Caco-2 (cell line): ENCODE measurements at regions not wholly inside any gene's neighbourhood (a gene's known extent, or its start where the extent isn't known, plus 50 kb on each side); places are given as distances from the start of the nearest gene placed in this dataset.

ENCODE experiments used
- BruUV-seq: library from RNA; stranded (reverse); fragments of 400-500 nt; replicated peaks from 2 replicates; lab custom pipeline; 2021; lab: Mats Ljungman, UMichigan
- CTCF ChIA-PET: fragments of 300-600 bp; sonication (Branson Sonifier 250); formaldehyde crosslinking; loops from one replicate; lab custom pipeline; 2022; ENCODE audit warnings: antibody characterized with exemption; lab: Charles Lee
- POLR2A ChIA-PET: fragments of 300-600 bp; sonication (Branson Sonifier 250); formaldehyde crosslinking; loops from one replicate; lab custom pipeline; 2022; ENCODE audit warnings: antibody characterized with exemption; lab: Charles Lee
- DNase-seq, 2 experiments: peaks; one replicate each; pipeline versions ENCODE4 v3.0.0 to v3.0.0-alpha.2; 2020 to 2022
- H3K27me3 ChIP-seq: replicated peaks from 2 replicates; pipeline ENCODE4 v1.6.0; 2011; ENCODE audit warnings: low read length; ENCODE audit not compliant: control insufficient read depth, insufficient read depth
- H3K36me3 ChIP-seq: 2 replicates; pipeline ENCODE4 v1.5.1; 2011; ENCODE audit warnings: low read length; ENCODE audit not compliant: control insufficient read depth, insufficient read depth
- H3K4me1 ChIP-seq: fragments of 250-450 bp; sonication (Bioruptor Pico); 2 replicates; pipeline ENCODE4 v1.5.1; 2020; ENCODE audit warnings: mild to moderate bottlenecking
- H3K4me3 ChIP-seq: 2 replicates; pipeline ENCODE4 v1.5.1; 2011; ENCODE audit warnings: low read depth, mild to moderate bottlenecking, control low read depth, low read length
- H3K9me3 ChIP-seq: fragments of 250-450 bp; sonication (Bioruptor Pico); 2 replicates; pipeline ENCODE4 v1.5.1; 2020; ENCODE audit warnings: mild to moderate bottlenecking, moderate library complexity
- H3K27ac Mint-ChIP-seq: one replicate; pipeline ENCODE4 v1.8.0; 2022; ENCODE audit warnings: mixed read lengths; ENCODE audit not compliant: unreplicated experiment
- H3K27me3 Mint-ChIP-seq: one replicate; pipeline ENCODE4 v1.8.0; 2022; ENCODE audit warnings: mixed read lengths; ENCODE audit not compliant: insufficient read depth, unreplicated experiment
- H3K36me3 Mint-ChIP-seq: one replicate; pipeline ENCODE4 v1.8.0; 2022; ENCODE audit warnings: mild to moderate bottlenecking, mixed read lengths; ENCODE audit not compliant: insufficient read depth, unreplicated experiment
- H3K4me1 Mint-ChIP-seq: one replicate; pipeline ENCODE4 v1.8.0; 2022; ENCODE audit warnings: low read depth, mixed read lengths; ENCODE audit not compliant: unreplicated experiment
- H3K4me3 Mint-ChIP-seq: one replicate; pipeline ENCODE4 v1.8.0; 2022; ENCODE audit warnings: mild to moderate bottlenecking, moderate library complexity, mixed read lengths; ENCODE audit not compliant: unreplicated experiment
- H3K9me3 Mint-ChIP-seq: one replicate; pipeline ENCODE4 v1.8.0; 2022; ENCODE audit warnings: mixed read lengths; ENCODE audit not compliant: unreplicated experiment
- intact Hi-C: fragments of 100-400 bp; cut with micrococcal nuclease; formaldehyde crosslinking; loops from one replicate; pipeline ENCODE4 v1.10.0; 2022; ENCODE audit not compliant: unreplicated experiment
- TF ChIP-seq, protein P1 (sequence below), 2 experiments: fragments of 200-600 bp in 1 of 2; IDR thresholded peaks; 1 replicate in 1 of 2; 2 replicates in 1 of 2; pipeline versions ENCODE4 v1.5.1 to v1.8.0; 2011 to 2022; ENCODE audit warnings: antibody characterized with exemption in 1 of 2, control low read depth in 1 of 2, inconsistent platforms in 1 of 2, low read depth in 1 of 2, low read length in 1 of 2, mild to moderate bottlenecking in 1 of 2, moderate library complexity in 1 of 2; ENCODE audit not compliant: insufficient read depth in 1 of 2, severe bottlenecking in 1 of 2, unreplicated experiment in 1 of 2

DNA sequence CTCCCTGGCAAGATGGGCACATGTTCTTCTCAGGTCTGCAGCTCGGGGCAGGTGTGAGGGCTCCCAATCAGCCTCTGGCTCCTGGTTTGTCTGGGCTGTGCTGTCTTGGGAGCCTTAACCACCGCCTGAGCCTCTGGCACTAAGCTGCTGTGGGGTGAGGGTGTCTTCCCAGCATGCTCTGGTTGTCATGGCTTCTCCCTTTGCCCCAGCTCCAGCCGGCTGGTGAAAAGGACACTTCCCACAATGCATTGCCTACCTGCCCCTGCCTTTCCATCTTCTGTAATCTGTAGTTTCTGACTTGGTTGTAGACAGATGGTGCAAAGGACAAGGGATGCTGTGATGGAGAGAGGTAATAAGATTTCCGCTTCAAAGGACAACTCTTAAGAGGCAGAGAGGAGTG lies 295.3 kb downstream of the TLE3 start:
- Mint-ChIP-seq H3K4me1 (no peaks in the 10 kb centered on the region), H3K4me3 (no peak overlapping the region), H3K36me3 (no peaks in the 10 kb centered on the region), H3K27ac (no peak overlapping the region), H3K27me3 (peaks cover 15% of the 10 kb centered on the region), H3K9me3 (no peaks in the 10 kb centered on the region)
- intact Hi-C loops: no loop called here
- Histone ChIP-seq H3K9me3 (no peaks in the 10 kb centered on the region), H3K36me3 (no peaks in the 10 kb centered on the region), H3K27me3 (no peaks in the 10 kb centered on the region), H3K4me1 (no peaks in the 10 kb centered on the region), H3K4me3 (no peak overlapping the region)
- POLR2A ChIA-PET: no interaction called here
- BruUV-seq: no TSS peak
- CTCF ChIA-PET: no interaction called here
- TF ChIP-seq, protein P1, sequence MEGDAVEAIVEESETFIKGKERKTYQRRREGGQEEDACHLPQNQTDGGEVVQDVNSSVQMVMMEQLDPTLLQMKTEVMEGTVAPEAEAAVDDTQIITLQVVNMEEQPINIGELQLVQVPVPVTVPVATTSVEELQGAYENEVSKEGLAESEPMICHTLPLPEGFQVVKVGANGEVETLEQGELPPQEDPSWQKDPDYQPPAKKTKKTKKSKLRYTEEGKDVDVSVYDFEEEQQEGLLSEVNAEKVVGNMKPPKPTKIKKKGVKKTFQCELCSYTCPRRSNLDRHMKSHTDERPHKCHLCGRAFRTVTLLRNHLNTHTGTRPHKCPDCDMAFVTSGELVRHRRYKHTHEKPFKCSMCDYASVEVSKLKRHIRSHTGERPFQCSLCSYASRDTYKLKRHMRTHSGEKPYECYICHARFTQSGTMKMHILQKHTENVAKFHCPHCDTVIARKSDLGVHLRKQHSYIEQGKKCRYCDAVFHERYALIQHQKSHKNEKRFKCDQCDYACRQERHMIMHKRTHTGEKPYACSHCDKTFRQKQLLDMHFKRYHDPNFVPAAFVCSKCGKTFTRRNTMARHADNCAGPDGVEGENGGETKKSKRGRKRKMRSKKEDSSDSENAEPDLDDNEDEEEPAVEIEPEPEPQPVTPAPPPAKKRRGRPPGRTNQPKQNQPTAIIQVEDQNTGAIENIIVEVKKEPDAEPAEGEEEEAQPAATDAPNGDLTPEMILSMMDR (IDR thresholded peaks at IDR 0.05; ENCODE audit: insufficient read depth in 1 of 2, low read depth in 1 of 2, low read length in 1 of 2, severe bottlenecking in 1 of 2, unreplicated experiment in 1 of 2): no peak
- DNase-seq: no peak

DNA sequence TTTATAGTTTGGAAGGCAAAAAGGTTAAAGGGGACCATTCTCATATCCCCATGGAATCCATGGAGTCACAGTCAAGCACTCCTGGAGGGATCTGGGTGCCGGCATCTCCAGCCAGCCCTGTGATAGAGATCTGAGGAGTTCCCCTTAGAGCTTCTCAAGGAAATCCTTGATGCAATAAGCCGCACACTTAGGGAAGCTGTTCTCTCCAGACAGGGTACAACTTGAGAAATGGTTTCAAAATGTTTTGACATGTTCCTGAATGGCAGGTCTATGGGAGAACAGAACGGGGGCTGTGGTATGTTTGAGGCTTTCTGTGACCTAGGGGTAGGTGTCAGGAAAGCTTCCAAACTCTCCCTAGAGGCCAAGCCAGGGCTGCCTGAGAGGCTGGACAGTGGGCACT lies 292.9 kb downstream of the TLE3 start:
- Mint-ChIP-seq H3K9me3 (no peaks in the 10 kb centered on the region), H3K27me3 (peaks cover 15% of the 10 kb centered on the region), H3K36me3 (no peaks in the 10 kb centered on the region), H3K27ac (no peak overlapping the region), H3K4me3 (no peak overlapping the region), H3K4me1 (no peaks in the 10 kb centered on the region)
- intact Hi-C loops: no loop called here
- Histone ChIP-seq H3K36me3 (no peaks in the 10 kb centered on the region), H3K27me3 (no peaks in the 10 kb centered on the region), H3K9me3 (no peaks in the 10 kb centered on the region), H3K4me3 (no peak overlapping the region), H3K4me1 (no peaks in the 10 kb centered on the region)
- ChIA-PET CTCF (no interaction called here), POLR2A (no interaction called here)
- DNase-seq: no peak
- no TSS peak for BruUV-seq
- TF ChIP-seq, protein P1 (IDR thresholded peaks at IDR 0.05; ENCODE audit: insufficient read depth in 1 of 2, low read depth in 1 of 2, low read length in 1 of 2, severe bottlenecking in 1 of 2, unreplicated experiment in 1 of 2): no peak

GRCh38 chr15:69805248-69805953 lies 292.3 kb downstream of the TLE3 start:
- Histone ChIP-seq H3K9me3 (no peaks in the 10 kb centered on the region), H3K4me3 (no peak overlapping the region), H3K27me3 (no peaks in the 10 kb centered on the region), H3K4me1 (no peaks in the 10 kb centered on the region), H3K36me3 (no peaks in the 10 kb centered on the region)
- intact Hi-C loops: no loop called here
- DNase-seq: no peak
- TF ChIP-seq, protein P1 (IDR thresholded peaks at IDR 0.05; ENCODE audit: insufficient read depth in 1 of 2, low read depth in 1 of 2, low read length in 1 of 2, severe bottlenecking in 1 of 2, unreplicated experiment in 1 of 2): no peak
- no peaks in the 10 kb centered on the region for H3K9me3 Mint-ChIP-seq
- no peak overlapping the region for H3K4me3 Mint-ChIP-seq
- H3K27ac Mint-ChIP-seq: no peak overlapping the region
- H3K4me1 Mint-ChIP-seq: no peaks in the 10 kb centered on the region
- ChIA-PET CTCF (no interaction called here), POLR2A (no interaction called here)
- no peaks in the 10 kb centered on the region for H3K36me3 Mint-ChIP-seq
- no TSS peak for BruUV-seq
- peaks cover 15% of the 10 kb centered on the region for H3K27me3 Mint-ChIP-seq
